Esophagus squamous epithelium (tissue), 4 donors: ENCODE measurements at regions not wholly inside any gene's neighbourhood (a gene's known extent, or its start where the extent isn't known, plus 50 kb on each side); places are given as distances from the start of the nearest gene placed in this dataset.

Experiments
- CTCF ChIP-seq, 6 experiments: fragments of 450-650 bp in 4 of 6; fragments of 200-600 bp in 2 of 6; sonication (generic) in 2 of 6; IDR thresholded peaks; one replicate each; pipeline ENCODE4 v1.5.1; 2016 to 2019; ENCODE audit warnings: antibody characterized with exemption in 6 of 6, mild to moderate bottlenecking in 4 of 6, moderate library complexity in 4 of 6
- POLR2A ChIP-seq, 4 donors: fragments of 450-650 bp; IDR thresholded peaks; one replicate each; pipeline ENCODE4 v1.6.1; 2017; ENCODE audit warnings: antibody characterized with exemption in 4 of 4, mild to moderate bottlenecking in 4 of 4, moderate library complexity in 3 of 4

GRCh38 chr3:150256782-150257181 is 151.3 kb upstream of the TSC22D2 start:
- TF ChIP-seq CTCF (IDR thresholded peaks at IDR 0.05) (no peak), POLR2A (IDR thresholded peaks at IDR 0.05) (no peak)
